ENCODE measurements at regions not wholly inside any gene's neighbourhood (a gene's known extent, or its start where the extent isn't known, plus 50 kb on each side); places are given as distances from the start of the nearest gene placed in this dataset.
A peak's percentile ranks its signal among the peaks of the same experiment; 100 is the strongest.

DNA sequence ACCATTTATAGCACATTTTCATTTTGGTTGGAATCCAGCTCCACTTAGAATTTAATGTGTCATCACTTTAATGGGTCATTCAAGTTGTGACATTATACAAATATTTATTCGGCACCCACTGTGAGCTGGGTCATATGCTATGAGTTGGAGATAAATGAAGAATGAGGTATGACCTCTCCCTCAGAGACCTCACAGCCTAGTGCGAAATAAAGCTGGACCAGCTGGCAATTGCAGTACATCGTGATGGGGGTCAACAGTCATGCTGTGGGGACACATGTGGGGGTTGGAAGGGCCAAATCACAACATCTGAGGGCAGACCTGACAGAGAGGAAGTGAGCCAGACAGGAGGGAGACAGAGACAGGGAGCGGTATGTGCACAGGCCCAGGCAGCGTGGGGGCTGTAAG is 175.4 kb downstream of the MAIP1 start:
- H3K27ac Mint-ChIP-seq (ENCODE audit: unreplicated experiment): peak overlapping the region; percentile 87
- no peak overlapping the region for H2AFZ ChIP-seq (ENCODE audit: low read depth, low read length)
- H3K4me1 Mint-ChIP-seq (ENCODE audit: low read depth, unreplicated experiment): peaks cover 36% of the 10 kb centered on the region

DNA sequence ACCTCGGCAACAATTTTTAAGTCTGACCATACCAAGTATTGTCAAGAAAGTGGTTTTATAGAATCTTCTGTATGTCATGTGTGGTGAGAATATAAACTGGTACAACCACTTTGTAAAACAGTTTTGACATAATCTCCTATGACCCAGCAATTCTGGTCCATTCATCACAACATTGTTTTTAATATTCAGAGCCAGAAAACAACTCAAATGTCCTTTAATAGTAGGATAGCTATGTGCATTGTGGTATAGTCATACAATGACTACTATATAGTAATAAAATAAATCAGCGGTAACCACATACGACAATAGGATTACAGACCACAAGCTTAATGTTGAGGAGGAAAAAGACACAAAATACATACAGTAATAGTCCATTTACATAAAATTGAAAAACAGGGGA is 175.2 kb upstream of the SPATS2L start:
- Mint-ChIP-seq H3K36me3 (ENCODE audit: low read depth, unreplicated experiment) (no peaks in the 10 kb centered on the region), H3K27ac (ENCODE audit: unreplicated experiment) (peak overlapping the region; percentile 87), H3K4me1 (ENCODE audit: low read depth, unreplicated experiment) (peaks cover 34% of the 10 kb centered on the region), H3K4me3 (ENCODE audit: unreplicated experiment) (no peak overlapping the region), H3K27me3 (ENCODE audit: low read depth, unreplicated experiment) (no peaks in the 10 kb centered on the region), H3K9me3 (ENCODE audit: unreplicated experiment) (no peaks in the 10 kb centered on the region)
- Histone ChIP-seq H3K4me1 (ENCODE audit: insufficient read depth, low read length) (peaks cover 6% of the 10 kb centered on the region), H3K9ac (ENCODE audit: low read length) (no peak overlapping the region), H2AFZ (ENCODE audit: low read depth, low read length) (no peak overlapping the region), H3K79me2 (ENCODE audit: insufficient read depth, low read length) (no peaks in the 10 kb centered on the region), H3K4me3 (ENCODE audit: insufficient read depth, low read depth, low read length) (no peak overlapping the region), H3K27ac (ENCODE audit: low read depth, low read length) (no peak overlapping the region), H4K20me1 (ENCODE audit: insufficient read depth, low read length) (no peaks in the 10 kb centered on the region), H3K9me3 (ENCODE audit: insufficient read depth, low read depth, low read length) (no peaks in the 10 kb centered on the region), H3K4me2 (ENCODE audit: low read length) (peak overlapping the region; percentile 54), H3K36me3 (ENCODE audit: insufficient read depth, low read length) (no peaks in the 10 kb centered on the region), H3K27me3 (ENCODE audit: insufficient read depth, low read length) (peaks cover 5% of the 10 kb centered on the region)
- TF ChIP-seq, protein P1, sequence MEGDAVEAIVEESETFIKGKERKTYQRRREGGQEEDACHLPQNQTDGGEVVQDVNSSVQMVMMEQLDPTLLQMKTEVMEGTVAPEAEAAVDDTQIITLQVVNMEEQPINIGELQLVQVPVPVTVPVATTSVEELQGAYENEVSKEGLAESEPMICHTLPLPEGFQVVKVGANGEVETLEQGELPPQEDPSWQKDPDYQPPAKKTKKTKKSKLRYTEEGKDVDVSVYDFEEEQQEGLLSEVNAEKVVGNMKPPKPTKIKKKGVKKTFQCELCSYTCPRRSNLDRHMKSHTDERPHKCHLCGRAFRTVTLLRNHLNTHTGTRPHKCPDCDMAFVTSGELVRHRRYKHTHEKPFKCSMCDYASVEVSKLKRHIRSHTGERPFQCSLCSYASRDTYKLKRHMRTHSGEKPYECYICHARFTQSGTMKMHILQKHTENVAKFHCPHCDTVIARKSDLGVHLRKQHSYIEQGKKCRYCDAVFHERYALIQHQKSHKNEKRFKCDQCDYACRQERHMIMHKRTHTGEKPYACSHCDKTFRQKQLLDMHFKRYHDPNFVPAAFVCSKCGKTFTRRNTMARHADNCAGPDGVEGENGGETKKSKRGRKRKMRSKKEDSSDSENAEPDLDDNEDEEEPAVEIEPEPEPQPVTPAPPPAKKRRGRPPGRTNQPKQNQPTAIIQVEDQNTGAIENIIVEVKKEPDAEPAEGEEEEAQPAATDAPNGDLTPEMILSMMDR (IDR thresholded peaks at IDR 0.05; ENCODE audit: insufficient read depth, low read depth, low read length): no peak
- no peak for TF ChIP-seq EZH2 (IDR thresholded peaks at IDR 0.05; ENCODE audit: insufficient read depth, low read length)
- DNase-seq (ENCODE audit: low read depth) (peak; percentile 39), FAIRE-seq (no peak)

More for the DNA sequence above, 175.4 kb downstream of the MAIP1 start:
- no peaks in the 10 kb centered on the region for H3K9me3 ChIP-seq (ENCODE audit: insufficient read depth, low read depth, low read length)
- peaks cover 6% of the 10 kb centered on the region for H3K4me1 ChIP-seq (ENCODE audit: insufficient read depth, low read length)
- FAIRE-seq (no peak), DNase-seq (ENCODE audit: low read depth) (peak; percentile 48)
- Mint-ChIP-seq H3K36me3 (ENCODE audit: low read depth, unreplicated experiment) (no peaks in the 10 kb centered on the region), H3K27me3 (ENCODE audit: low read depth, unreplicated experiment) (no peaks in the 10 kb centered on the region), H3K9me3 (ENCODE audit: unreplicated experiment) (no peaks in the 10 kb centered on the region), H3K4me3 (ENCODE audit: unreplicated experiment) (no peak overlapping the region)
- no peak overlapping the region for H3K9ac ChIP-seq (ENCODE audit: low read length)
- H4K20me1 ChIP-seq (ENCODE audit: insufficient read depth, low read length): no peaks in the 10 kb centered on the region
- H3K4me2 ChIP-seq (ENCODE audit: low read length): peak overlapping the region; percentile 54
- H3K36me3 ChIP-seq (ENCODE audit: insufficient read depth, low read length): no peaks in the 10 kb centered on the region
- H3K27me3 ChIP-seq (ENCODE audit: insufficient read depth, low read length): peaks cover 5% of the 10 kb centered on the region
- H3K27ac ChIP-seq (ENCODE audit: low read depth, low read length): peak overlapping the region; percentile 24
- TF ChIP-seq EZH2 (IDR thresholded peaks at IDR 0.05; ENCODE audit: insufficient read depth, low read length): no peak
- TF ChIP-seq, protein P1 (IDR thresholded peaks at IDR 0.05; ENCODE audit: insufficient read depth, low read depth, low read length): no peak
- no peak overlapping the region for H3K4me3 ChIP-seq (ENCODE audit: insufficient read depth, low read depth, low read length)
- no peaks in the 10 kb centered on the region for H3K79me2 ChIP-seq (ENCODE audit: insufficient read depth, low read length)

DNA sequence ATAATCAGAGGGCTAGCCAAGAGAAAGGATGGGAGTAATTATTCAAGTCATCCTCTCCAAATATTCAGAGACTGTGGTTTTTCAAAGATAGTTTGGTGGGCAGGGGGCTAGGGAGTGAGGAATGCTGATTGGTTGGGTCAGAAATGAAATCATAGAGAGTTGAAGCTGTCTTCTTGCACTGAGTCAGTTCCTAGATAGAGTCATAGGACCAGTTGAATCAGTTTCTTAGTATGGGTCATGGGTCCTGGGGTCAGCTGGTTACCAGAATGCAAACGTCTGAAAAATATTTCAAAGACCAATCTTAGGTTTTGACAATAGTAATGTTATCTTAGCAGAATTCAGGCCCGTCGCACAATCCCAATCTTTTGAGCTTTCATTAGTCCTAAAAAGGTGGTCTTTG is 171.4 kb upstream of the SPATS2L start:
- Mint-ChIP-seq H3K4me3 (ENCODE audit: unreplicated experiment) (no peak overlapping the region), H3K27ac (ENCODE audit: unreplicated experiment) (no peak overlapping the region), H3K36me3 (ENCODE audit: low read depth, unreplicated experiment) (no peaks in the 10 kb centered on the region), H3K4me1 (ENCODE audit: low read depth, unreplicated experiment) (peaks cover 52% of the 10 kb centered on the region), H3K9me3 (ENCODE audit: unreplicated experiment) (no peaks in the 10 kb centered on the region), H3K27me3 (ENCODE audit: low read depth, unreplicated experiment) (no peaks in the 10 kb centered on the region)
- DNase-seq (ENCODE audit: low read depth) (no peak), FAIRE-seq (no peak)
- Histone ChIP-seq H4K20me1 (ENCODE audit: insufficient read depth, low read length) (no peaks in the 10 kb centered on the region), H3K27me3 (ENCODE audit: insufficient read depth, low read length) (no peaks in the 10 kb centered on the region), H2AFZ (ENCODE audit: low read depth, low read length) (no peak overlapping the region), H3K27ac (ENCODE audit: low read depth, low read length) (no peak overlapping the region), H3K9ac (ENCODE audit: low read length) (no peak overlapping the region), H3K36me3 (ENCODE audit: insufficient read depth, low read length) (no peaks in the 10 kb centered on the region), H3K9me3 (ENCODE audit: insufficient read depth, low read depth, low read length) (no peaks in the 10 kb centered on the region), H3K79me2 (ENCODE audit: insufficient read depth, low read length) (no peaks in the 10 kb centered on the region), H3K4me3 (ENCODE audit: insufficient read depth, low read depth, low read length) (no peak overlapping the region), H3K4me1 (ENCODE audit: insufficient read depth, low read length) (peaks cover 14% of the 10 kb centered on the region), H3K4me2 (ENCODE audit: low read length) (no peak overlapping the region)
- TF ChIP-seq, protein P1 (IDR thresholded peaks at IDR 0.05; ENCODE audit: insufficient read depth, low read depth, low read length): no peak
- TF ChIP-seq EZH2 (IDR thresholded peaks at IDR 0.05; ENCODE audit: insufficient read depth, low read length): no peak

Data from astrocyte (in vitro differentiated cells and primary cell).